Sigmoid colon (tissue), 6 donors: ENCODE measurements at regions not wholly inside any gene's neighbourhood (a gene's known extent, or its start where the extent isn't known, plus 50 kb on each side); places are given as distances from the start of the nearest gene placed in this dataset.
"Not testable (repeated sequence)": the region's sequence is repeated elsewhere in the genome, so short reads cannot be mapped to it uniquely, and the experiment has no call there.

ENCODE experiments used
- DNase-seq: peaks from one replicate; pipeline ENCODE4 v3.0.0-alpha.2; 2019
- H3K27ac ChIP-seq, 4 donors: fragments of 200-600 bp; sonication (generic); one replicate each; pipeline ENCODE4 v1.5.1; 2016 to 2019; ENCODE audit warnings: mild to moderate bottlenecking in 1 of 4
- H3K27me3 ChIP-seq, 3 donors: fragments of 200-600 bp; sonication (generic); one replicate each; pipeline ENCODE4 v1.5.1; 2019; ENCODE audit warnings: mild to moderate bottlenecking in 1 of 3
- H3K36me3 ChIP-seq, 4 donors: fragments of 200-600 bp; sonication (generic); one replicate each; pipeline ENCODE4 v1.5.1; 2016 to 2019
- H3K4me1 ChIP-seq, 4 donors: fragments of 200-600 bp; sonication (generic); one replicate each; pipeline ENCODE4 v1.5.1; 2017 to 2019
- H3K4me3 ChIP-seq, 4 donors: fragments of 200-600 bp; sonication (generic); one replicate each; pipeline ENCODE4 v1.5.1; 2017 to 2019; ENCODE audit warnings: mild to moderate bottlenecking in 2 of 4, moderate library complexity in 1 of 4
- H3K9me3 ChIP-seq, 4 donors: fragments of 200-600 bp in 3 of 4; sonication (generic) in 3 of 4; one replicate each; pipeline versions ENCODE4 v1.5.1 to v1.6.1; 2013 to 2019
- EP300 ChIP-seq, 4 donors: sonication (generic); formaldehyde crosslinking; IDR thresholded peaks; one replicate each; pipeline ENCODE4 v1.6.1; 2017; ENCODE audit warnings: antibody characterized with exemption in 4 of 4
- POLR2A ChIP-seq, 2 donors: fragments of 450-650 bp; IDR thresholded peaks; one replicate each; pipeline ENCODE4 v1.6.1; 2016; ENCODE audit warnings: antibody characterized with exemption in 2 of 2, mild to moderate bottlenecking in 2 of 2, moderate library complexity in 2 of 2
- POLR2AphosphoS5 ChIP-seq, 4 donors: sonication (generic); formaldehyde crosslinking; IDR thresholded peaks; one replicate each; pipeline ENCODE4 v1.6.1; 2017; ENCODE audit warnings: antibody characterized with exemption in 4 of 4
- WGBS, 2 donors: extraction: QIAGEN DNeasy Blood & Tissue Kit; methylation state at CpG; one replicate each; pipeline ENCODE4 v1.1.7; 2013; 5-methylcytosine and 5-hydroxymethylcytosine counted together
- intact Hi-C: fragments of 100-400 bp; cut with DNase I; formaldehyde crosslinking; loops from one replicate; pipeline ENCODE4 v1.15.1; 2023
- TF ChIP-seq, protein P1 (sequence below), 4 experiments: fragments of 450-650 bp in 3 of 4; fragments of 200-600 bp in 1 of 4; IDR thresholded peaks; one replicate each; pipeline ENCODE4 v1.5.1; 2016 to 2019; ENCODE audit warnings: antibody characterized with exemption in 4 of 4, mild to moderate bottlenecking in 3 of 4, moderate library complexity in 2 of 4
- donor health status: healthy with polysubstance abuse.
- donor health status: healthy.

DNA sequence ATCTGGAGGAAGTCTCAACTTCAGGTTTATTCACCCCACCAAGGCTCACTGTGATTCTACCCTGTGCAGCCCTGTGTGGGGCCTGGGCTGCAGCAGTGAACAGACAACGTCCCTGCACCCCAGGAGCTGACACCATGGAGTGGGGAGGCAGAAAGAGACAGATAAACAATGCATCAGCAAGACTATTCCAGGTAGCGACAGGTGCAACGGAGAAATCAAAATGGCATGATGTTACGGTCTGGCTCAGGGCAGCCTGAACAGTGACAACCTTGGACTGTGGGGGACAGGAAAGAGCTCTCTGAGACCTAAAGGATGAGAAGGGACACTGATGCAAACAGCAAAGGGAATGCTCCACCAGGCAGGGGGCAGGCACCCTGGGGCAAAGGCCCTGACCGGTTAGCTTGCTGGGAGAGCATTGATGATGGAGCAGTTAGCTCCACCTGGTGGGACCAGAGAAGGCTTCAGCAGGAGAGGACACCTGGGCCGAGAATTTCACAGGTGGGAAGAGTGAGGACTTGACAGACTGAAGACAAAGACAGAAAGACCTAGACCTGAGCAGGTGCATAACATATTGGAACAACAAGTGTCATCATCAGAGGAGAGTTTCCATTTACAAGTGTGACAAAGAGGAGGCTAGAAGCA, 589.9 kb downstream of the MATN1 start:
- Histone ChIP-seq H3K4me3 (no peak overlapping the region), H3K27me3 (no peaks in the 10 kb centered on the region), H3K36me3 (no peaks in the 10 kb centered on the region), H3K27ac (no peak overlapping the region), H3K4me1 (no peaks in the 10 kb centered on the region), H3K9me3 (no peaks in the 10 kb centered on the region)
- DNase-seq = no peak
- TF ChIP-seq, protein P1, sequence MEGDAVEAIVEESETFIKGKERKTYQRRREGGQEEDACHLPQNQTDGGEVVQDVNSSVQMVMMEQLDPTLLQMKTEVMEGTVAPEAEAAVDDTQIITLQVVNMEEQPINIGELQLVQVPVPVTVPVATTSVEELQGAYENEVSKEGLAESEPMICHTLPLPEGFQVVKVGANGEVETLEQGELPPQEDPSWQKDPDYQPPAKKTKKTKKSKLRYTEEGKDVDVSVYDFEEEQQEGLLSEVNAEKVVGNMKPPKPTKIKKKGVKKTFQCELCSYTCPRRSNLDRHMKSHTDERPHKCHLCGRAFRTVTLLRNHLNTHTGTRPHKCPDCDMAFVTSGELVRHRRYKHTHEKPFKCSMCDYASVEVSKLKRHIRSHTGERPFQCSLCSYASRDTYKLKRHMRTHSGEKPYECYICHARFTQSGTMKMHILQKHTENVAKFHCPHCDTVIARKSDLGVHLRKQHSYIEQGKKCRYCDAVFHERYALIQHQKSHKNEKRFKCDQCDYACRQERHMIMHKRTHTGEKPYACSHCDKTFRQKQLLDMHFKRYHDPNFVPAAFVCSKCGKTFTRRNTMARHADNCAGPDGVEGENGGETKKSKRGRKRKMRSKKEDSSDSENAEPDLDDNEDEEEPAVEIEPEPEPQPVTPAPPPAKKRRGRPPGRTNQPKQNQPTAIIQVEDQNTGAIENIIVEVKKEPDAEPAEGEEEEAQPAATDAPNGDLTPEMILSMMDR (IDR thresholded peaks at IDR 0.05) = no peak
- no peak for TF ChIP-seq POLR2A (IDR thresholded peaks at IDR 0.05)
- TF ChIP-seq EP300 (IDR thresholded peaks at IDR 0.05) = no peak
- TF ChIP-seq POLR2AphosphoS5 (IDR thresholded peaks at IDR 0.05) = no peak
- WGBS, 2 donors = 69 to 77% methylated on average over 6 of the region's 6 CpGs
- intact Hi-C loops = no loop called here

DNA sequence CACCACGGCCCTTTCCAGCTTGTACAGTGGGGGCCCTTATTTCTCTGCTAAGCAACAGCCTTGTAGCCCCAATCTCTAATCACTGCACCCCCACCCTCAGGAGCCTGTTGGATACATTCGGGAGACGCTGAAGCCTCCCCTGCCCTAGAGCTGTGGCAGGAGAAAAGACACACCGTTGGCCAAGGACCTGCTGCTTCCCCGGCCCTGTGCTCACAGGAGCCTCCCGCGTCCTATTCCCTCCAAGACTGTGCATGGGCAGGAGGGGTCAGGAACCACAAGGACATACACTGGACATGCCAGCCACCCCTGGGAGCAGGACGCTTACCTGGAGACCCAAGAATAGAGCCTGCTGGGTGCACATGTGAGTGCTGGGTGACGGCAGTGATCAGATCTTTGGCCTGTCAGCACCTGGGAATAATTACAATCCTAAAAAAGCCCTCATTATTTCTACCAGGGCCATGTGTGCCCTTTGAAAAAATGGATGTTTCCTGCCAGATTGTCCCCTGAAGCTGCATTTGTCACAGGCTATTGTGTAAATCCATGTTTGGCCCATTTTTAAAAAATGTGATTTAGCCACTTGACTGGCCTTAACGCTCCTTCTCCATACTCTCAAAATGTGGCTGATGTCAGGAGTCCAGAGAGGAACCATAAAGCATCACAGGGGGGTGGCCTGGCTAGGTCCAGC, 590.6 kb downstream of the MATN1 start:
- Histone ChIP-seq H3K4me1 (no peaks in the 10 kb centered on the region), H3K4me3 (no peak overlapping the region), H3K9me3 (no peaks in the 10 kb centered on the region), H3K27me3 (no peaks in the 10 kb centered on the region), H3K27ac (no peak overlapping the region), H3K36me3 (no peaks in the 10 kb centered on the region)
- 87 to 89% methylated on average over 10 of the region's 10 CpGs for WGBS, 2 donors
- TF ChIP-seq POLR2AphosphoS5 (IDR thresholded peaks at IDR 0.05) (no peak), POLR2A (IDR thresholded peaks at IDR 0.05) (no peak), EP300 (IDR thresholded peaks at IDR 0.05) (no peak)
- TF ChIP-seq, protein P1 (IDR thresholded peaks at IDR 0.05) = no peak
- no peak for DNase-seq
- intact Hi-C loops = no loop called here

DNA sequence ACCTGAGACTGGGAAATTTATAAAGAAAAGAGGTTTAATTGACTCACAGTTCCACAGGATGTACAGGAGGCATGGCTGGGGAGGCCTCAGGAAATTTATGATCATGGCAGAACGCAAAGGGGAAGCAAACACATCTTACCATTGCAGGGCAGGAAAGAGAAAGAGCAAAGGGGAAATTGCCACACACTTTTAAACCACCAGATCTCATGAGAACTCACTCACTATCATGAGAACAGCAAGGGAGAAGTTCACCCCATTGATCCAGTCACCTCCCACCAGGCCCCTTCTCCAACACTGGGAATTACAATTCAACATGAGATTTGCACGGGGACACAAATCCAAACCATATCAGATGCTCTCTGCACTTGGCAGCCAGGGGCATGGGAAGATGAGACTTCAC, 592.8 kb downstream of the MATN1 start:
- WGBS, 2 donors = 41 to 65% methylated on average over 2 of the region's 2 CpGs
- H3K36me3 ChIP-seq, H3K27ac ChIP-seq, DNase-seq, H3K9me3 ChIP-seq, H3K4me3 ChIP-seq, H3K4me1 ChIP-seq, H3K27me3 ChIP-seq, intact Hi-C loops: not testable (repeated sequence)

DNA sequence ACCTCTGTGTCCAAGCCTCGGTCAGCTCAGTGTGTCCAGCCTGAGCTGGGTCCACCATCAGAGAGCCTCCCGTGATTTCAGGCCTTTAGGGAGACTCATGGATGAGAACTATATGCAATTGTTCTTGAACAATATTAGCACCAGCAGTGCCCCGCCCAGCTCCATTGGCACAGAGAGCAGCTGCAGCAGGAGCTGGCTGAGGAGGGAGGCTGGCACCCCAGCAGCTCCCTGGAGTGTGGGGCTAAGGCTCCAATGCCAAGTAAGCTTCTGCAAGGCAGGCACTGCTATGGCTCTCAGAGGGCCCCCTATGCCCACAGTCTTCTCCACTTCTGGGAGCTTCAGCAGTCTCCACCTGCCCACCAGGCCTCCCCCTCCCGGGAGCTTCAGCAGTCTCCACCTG, 593.3 kb downstream of the MATN1 start:
- Histone ChIP-seq H3K4me1 (no peaks in the 10 kb centered on the region), H3K27me3 (no peaks in the 10 kb centered on the region), H3K4me3 (no peak overlapping the region), H3K9me3 (peaks cover 0 to 3% (median 0%) of the 10 kb centered on the region in 4 donors), H3K27ac (no peak overlapping the region), H3K36me3 (no peaks in the 10 kb centered on the region)
- TF ChIP-seq POLR2AphosphoS5 (IDR thresholded peaks at IDR 0.05) = no peak
- no peak for TF ChIP-seq POLR2A (IDR thresholded peaks at IDR 0.05)
- TF ChIP-seq, protein P1 (IDR thresholded peaks at IDR 0.05) = no peak
- no peak for TF ChIP-seq EP300 (IDR thresholded peaks at IDR 0.05)
- no peak for DNase-seq
- intact Hi-C loops = no loop called here
- WGBS, 2 donors = 67 to 78% methylated on average over 4 of the region's 4 CpGs

DNA sequence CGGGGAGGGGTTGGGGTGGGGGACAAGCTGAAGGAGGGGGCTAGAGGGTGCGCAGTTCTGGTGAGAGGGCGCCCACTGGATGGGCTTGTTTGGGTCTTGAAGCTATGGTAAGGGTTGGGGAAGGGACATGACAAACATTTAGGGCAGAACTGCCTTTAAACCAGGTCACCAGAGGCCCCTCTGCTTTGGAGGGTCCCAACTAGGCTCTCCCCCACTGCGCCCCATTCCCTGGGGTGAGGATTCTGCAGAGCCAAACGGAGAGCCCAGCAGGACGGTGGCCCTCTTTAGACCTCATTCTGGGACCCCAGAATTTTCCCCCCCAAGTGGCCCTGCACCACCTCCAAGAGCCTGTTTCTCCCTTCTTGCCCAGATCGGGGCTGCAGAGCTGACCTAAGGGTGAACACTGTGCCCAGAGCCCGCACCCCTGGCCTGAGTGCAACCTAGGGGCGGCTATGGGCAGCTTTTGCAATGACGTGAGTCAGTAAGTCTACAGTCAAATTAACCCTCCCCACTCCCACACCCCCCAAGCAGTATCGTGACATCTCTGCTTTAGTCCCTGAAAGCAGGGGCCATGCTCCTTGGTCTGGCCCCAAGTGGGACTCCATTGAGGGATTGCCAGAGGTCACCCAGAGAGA, 593.8 kb downstream of the MATN1 start:
- no peaks in the 10 kb centered on the region for H3K4me1 ChIP-seq
- no peak overlapping the region for H3K4me3 ChIP-seq
- TF ChIP-seq, protein P1 (IDR thresholded peaks at IDR 0.05) = no peak
- TF ChIP-seq EP300 (IDR thresholded peaks at IDR 0.05) (no peak), POLR2A (IDR thresholded peaks at IDR 0.05) (no peak)
- H3K27ac ChIP-seq = no peak overlapping the region
- 87 to 89% methylated on average over 11 of the region's 11 CpGs for WGBS, 2 donors
- no peaks in the 10 kb centered on the region for H3K27me3 ChIP-seq
- H3K9me3 ChIP-seq = peaks cover 0 to 3% (median 0%) of the 10 kb centered on the region in 4 donors
- H3K36me3 ChIP-seq = no peaks in the 10 kb centered on the region
- DNase-seq = no peak
- intact Hi-C loops = no loop called here
